ENCODE measurements at regions not wholly inside any gene's neighbourhood (a gene's known extent, or its start where the extent isn't known, plus 50 kb on each side); places are given as distances from the start of the nearest gene placed in this dataset.

GRCh38 chr4:31620476-31620875 lies 900.3 kb downstream of the PCDH7 start:
- no peak for TF ChIP-seq EZH2 (IDR thresholded peaks at IDR 0.05)
- no peak for TF ChIP-seq CTCF (IDR thresholded peaks at IDR 0.05)

All from neural progenitor cell (in vitro differentiated cells).